ENCODE measurements at regions not wholly inside any gene's neighbourhood (a gene's known extent, or its start where the extent isn't known, plus 50 kb on each side); places are given as distances from the start of the nearest gene placed in this dataset.

DNA sequence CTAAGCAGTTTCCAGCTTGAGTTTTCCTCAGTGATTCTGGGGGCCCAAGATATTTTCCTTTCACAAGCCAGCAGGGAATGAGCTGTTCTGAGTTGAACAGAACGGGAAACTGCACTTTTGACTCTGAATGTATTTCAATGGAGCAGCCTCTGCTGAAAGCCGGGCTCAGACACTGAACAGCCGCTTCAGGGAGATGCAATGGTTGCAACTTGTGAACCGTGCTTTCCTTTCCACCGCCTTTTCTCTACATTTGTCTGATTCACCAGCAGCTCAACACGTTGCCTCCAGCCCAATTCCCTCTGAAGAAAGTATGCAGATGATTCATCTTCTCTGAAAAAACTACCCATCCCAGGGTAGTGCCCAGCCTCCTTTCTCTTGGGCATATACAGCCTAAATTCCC, 119.3 kb upstream of the PKDCC start:
- TF ChIP-seq, protein P1, sequence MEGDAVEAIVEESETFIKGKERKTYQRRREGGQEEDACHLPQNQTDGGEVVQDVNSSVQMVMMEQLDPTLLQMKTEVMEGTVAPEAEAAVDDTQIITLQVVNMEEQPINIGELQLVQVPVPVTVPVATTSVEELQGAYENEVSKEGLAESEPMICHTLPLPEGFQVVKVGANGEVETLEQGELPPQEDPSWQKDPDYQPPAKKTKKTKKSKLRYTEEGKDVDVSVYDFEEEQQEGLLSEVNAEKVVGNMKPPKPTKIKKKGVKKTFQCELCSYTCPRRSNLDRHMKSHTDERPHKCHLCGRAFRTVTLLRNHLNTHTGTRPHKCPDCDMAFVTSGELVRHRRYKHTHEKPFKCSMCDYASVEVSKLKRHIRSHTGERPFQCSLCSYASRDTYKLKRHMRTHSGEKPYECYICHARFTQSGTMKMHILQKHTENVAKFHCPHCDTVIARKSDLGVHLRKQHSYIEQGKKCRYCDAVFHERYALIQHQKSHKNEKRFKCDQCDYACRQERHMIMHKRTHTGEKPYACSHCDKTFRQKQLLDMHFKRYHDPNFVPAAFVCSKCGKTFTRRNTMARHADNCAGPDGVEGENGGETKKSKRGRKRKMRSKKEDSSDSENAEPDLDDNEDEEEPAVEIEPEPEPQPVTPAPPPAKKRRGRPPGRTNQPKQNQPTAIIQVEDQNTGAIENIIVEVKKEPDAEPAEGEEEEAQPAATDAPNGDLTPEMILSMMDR (IDR thresholded peaks at IDR 0.05): no peak
- Histone ChIP-seq H3K36me3 (ENCODE audit: low read depth) (no peaks in the 10 kb centered on the region), H3K4me1 (ENCODE audit: low read depth) (peaks cover 4% of the 10 kb centered on the region), H3K4me3 (no peak overlapping the region), H3K9me3 (no peaks in the 10 kb centered on the region)
- ATAC-seq (no peak), DNase-seq (no peak)
- intact Hi-C loops (cut with DNase I, micrococcal nuclease): no loop called here

DNA sequence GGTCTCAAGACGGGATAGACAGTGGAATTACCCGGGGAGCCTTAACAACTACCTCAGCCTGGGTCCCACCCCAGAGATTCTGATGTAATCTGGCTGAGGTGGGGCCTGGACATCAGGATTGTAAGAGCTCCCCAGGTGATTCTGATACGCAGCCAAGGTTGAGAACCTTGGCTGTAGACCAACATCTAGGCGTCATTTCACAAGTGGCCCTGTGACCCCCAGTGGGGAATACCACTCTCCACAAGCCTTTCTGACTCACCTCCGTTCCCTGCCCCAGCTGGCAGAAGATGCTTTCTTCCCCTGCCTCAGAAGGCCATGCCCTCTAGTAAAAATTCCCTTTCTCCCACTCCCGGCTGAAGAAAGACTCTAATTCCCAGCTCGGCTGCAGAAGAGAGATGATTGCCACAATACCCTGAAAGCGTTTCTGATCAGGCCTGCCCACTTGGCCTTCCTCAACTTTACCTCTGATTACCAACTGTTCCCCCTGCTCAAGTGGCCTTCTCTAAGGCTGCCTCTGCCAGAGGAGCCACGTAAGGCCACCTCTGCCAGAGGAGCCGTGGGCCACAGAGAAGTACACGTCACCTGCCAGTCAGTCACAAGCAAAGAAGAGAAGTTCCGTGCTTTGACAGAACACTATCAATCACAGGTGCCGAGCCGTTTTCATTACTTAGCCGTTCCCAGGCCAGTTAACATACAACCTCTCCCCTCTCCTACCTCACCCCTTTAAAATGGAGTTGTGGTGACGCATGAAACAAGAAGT, 116.8 kb upstream of the PKDCC start:
- H3K4me1 ChIP-seq (ENCODE audit: low read depth): no peaks in the 10 kb centered on the region
- DNase-seq (no peak), ATAC-seq (no peak)
- intact Hi-C loops (cut with DNase I, micrococcal nuclease): no loop called here
- no peak overlapping the region for H3K4me3 ChIP-seq
- H3K9me3 ChIP-seq: no peaks in the 10 kb centered on the region
- TF ChIP-seq, protein P1 (IDR thresholded peaks at IDR 0.05): no peak
- H3K36me3 ChIP-seq (ENCODE audit: low read depth): no peaks in the 10 kb centered on the region

DNA sequence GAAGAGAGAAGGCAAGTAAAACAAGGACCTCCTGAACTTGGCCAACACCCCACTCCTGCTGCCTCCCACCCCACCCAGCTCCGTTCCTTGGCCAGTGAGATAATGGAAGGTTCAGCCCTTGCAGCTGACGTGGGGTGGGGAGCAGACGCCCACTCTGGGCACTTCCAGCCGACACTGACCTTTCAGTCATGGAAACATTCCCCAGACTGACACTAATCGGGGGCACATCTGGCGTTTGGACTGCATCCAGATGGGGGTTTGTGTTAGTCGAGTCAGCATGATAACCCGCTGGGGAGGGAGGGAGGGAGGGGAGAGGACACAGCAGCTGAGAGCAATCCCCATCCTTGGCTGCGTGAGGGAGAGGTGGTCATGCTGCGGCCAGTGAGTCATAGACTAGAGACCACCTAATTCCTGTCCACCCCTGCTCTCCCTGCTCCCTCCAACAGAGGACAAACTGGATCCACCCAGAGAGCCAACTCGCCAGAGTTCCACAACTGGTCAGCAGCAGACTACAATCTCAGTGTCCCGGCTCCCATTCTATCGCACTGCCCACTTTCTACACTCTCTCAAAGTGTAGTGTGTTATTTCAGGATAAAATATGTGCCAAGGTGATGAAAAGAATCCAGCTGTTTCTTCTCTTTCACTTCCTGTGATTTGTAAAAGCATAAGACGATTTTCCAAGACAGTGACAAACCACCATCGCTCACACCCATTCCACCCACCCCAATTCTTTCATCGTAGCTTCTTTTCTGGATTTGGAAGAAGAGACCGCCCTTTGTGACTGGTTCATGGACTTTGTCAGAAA, 115.4 kb upstream of the PKDCC start:
- no peaks in the 10 kb centered on the region for H3K4me1 ChIP-seq (ENCODE audit: low read depth)
- no peaks in the 10 kb centered on the region for H3K9me3 ChIP-seq
- TF ChIP-seq, protein P1 (IDR thresholded peaks at IDR 0.05): no peak
- no peak overlapping the region for H3K4me3 ChIP-seq
- ATAC-seq (peak; percentile 57), DNase-seq (peak; percentile 38 to 75 (median 48))
- intact Hi-C loops (cut with DNase I, micrococcal nuclease): no loop called here
- no peaks in the 10 kb centered on the region for H3K36me3 ChIP-seq (ENCODE audit: low read depth)

DNA sequence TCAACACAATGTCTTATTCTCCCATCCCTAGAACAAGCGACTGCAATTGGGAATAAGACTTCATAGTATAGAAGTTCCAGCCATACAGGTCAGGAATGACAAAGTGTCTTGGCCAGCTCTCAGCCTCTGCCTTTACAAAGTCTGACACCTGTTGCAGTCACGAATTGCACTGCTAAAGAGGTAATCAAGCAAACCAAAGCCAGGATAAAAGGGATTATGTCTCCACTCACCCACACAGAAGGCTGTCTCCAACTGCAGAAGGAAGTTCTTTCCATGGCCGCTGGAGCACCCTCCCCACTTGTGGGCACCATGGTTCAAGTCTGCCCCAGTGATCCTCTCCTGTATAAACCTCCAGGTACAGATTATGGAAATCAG, 114.8 kb upstream of the PKDCC start:
- Histone ChIP-seq H3K4me3 (no peak overlapping the region), H3K36me3 (ENCODE audit: low read depth) (no peaks in the 10 kb centered on the region), H3K9me3 (no peaks in the 10 kb centered on the region), H3K4me1 (ENCODE audit: low read depth) (no peaks in the 10 kb centered on the region)
- DNase-seq: no peak
- intact Hi-C loops (cut with DNase I, micrococcal nuclease): no loop called here
- no peak for ATAC-seq
- TF ChIP-seq, protein P1 (IDR thresholded peaks at IDR 0.05): no peak

DNA sequence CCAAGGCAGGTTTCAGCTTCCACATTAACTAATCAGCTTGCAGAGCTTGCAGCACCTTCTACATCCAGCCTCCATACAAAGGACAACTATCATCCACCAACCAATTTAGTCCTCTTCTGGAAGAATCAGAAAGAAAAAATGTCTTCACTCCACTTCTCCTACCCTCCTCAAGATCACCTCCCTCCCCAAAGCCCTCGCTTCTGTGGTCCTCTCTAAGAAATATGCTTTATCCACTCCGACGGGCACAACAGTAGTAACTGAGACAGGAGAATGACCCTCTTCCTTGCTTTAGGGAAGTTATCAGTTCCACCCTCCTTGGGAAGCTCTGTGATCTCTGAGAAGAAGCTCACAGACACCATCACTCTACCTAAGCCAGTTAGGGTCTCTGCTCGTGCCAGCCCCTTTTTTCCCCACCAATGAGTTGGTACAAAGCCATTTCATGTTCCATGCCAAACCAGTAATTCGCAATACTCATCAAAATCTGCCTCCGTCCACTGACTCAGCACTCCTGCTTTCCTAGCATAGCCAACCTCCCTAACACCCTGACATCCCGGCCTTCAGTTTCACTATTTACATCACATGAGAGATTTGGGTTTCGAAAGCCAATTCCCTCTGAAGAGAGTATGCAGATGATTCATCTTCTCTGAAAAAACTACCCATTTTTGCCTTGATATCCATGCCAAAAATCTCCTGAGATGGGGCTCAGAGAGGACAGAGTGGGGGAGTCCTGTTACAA, 114.1 kb upstream of the PKDCC start:
- TF ChIP-seq, protein P1 (IDR thresholded peaks at IDR 0.05): no peak
- Histone ChIP-seq H3K4me3 (no peak overlapping the region), H3K9me3 (no peaks in the 10 kb centered on the region), H3K36me3 (ENCODE audit: low read depth) (no peaks in the 10 kb centered on the region), H3K4me1 (ENCODE audit: low read depth) (no peaks in the 10 kb centered on the region)
- intact Hi-C loops (cut with DNase I, micrococcal nuclease): no loop called here
- DNase-seq (peak in 1 of 3 donors; percentile 25), ATAC-seq (peak; percentile 49)
